Upper lobe of right lung (tissue), 1 donor: ENCODE measurements at regions not wholly inside any gene's neighbourhood (a gene's known extent, or its start where the extent isn't known, plus 50 kb on each side); places are given as distances from the start of the nearest gene placed in this dataset.

Source experiments
- ATAC-seq: fragments of 200-7000 bp; cut with Tn5 transposase; one replicate; pipeline ENCODE4 v1.9.1; 2020; ENCODE audit warnings: mild to moderate bottlenecking, moderate library complexity
- DNase-seq: peaks from one replicate; pipeline ENCODE4 v3.0.0-alpha.2; 2020
- H3K27ac ChIP-seq: fragments of 200-600 bp; one replicate; pipeline ENCODE4 v1.8.0; 2022
- H3K27me3 ChIP-seq: fragments of 200-600 bp; one replicate; pipeline ENCODE4 v1.8.0; 2022; ENCODE audit warnings: mild to moderate bottlenecking
- H3K36me3 ChIP-seq: fragments of 200-600 bp; one replicate; pipeline ENCODE4 v1.8.0; 2022
- H3K4me1 ChIP-seq: fragments of 200-600 bp; one replicate; pipeline ENCODE4 v1.8.0; 2022
- H3K4me3 ChIP-seq: fragments of 200-600 bp; one replicate; pipeline ENCODE4 v1.8.0; 2022; ENCODE audit warnings: mild to moderate bottlenecking
- H3K9me3 ChIP-seq: fragments of 200-600 bp; one replicate; pipeline ENCODE4 v1.8.0; 2022
- intact Hi-C: fragments of 100-400 bp; cut with DNase I; formaldehyde crosslinking; loops from one replicate; pipeline ENCODE4 v1.11.0; 2022
- TF ChIP-seq, protein P1 (sequence below): fragments of 200-600 bp; IDR thresholded peaks from one replicate; pipeline ENCODE4 v1.8.0; 2022; ENCODE audit warnings: antibody characterized with exemption
- donor health status: DM: no; HTN: yes; CAD: no; lungs with severe emphysema.

DNA sequence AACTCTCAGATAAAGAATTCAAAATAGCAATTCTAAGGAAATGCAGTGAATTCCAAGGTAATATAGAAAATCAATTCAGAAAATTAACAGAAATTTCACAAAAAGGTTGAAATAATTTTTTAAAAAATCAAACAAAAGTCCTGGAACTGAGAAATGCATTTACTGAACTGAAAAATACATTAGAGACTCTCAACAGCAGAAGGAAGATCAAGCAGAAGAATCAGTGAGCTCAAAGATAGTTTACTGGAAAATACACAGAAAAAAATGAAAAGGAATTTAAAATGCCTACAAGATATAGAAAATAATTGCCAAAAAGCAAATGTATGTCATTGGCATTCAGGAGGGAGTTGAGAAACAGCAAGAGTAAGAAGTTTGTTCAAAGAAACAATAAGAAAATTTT lies 107.3 kb downstream of the BUD13 start:
- Histone ChIP-seq H3K27ac (no peak overlapping the region), H3K9me3 (peaks cover 9% of the 10 kb centered on the region), H3K4me3 (no peak overlapping the region), H3K4me1 (no peaks in the 10 kb centered on the region), H3K27me3 (no peaks in the 10 kb centered on the region), H3K36me3 (no peaks in the 10 kb centered on the region)
- no peak for ATAC-seq
- no peak for DNase-seq
- TF ChIP-seq, protein P1, sequence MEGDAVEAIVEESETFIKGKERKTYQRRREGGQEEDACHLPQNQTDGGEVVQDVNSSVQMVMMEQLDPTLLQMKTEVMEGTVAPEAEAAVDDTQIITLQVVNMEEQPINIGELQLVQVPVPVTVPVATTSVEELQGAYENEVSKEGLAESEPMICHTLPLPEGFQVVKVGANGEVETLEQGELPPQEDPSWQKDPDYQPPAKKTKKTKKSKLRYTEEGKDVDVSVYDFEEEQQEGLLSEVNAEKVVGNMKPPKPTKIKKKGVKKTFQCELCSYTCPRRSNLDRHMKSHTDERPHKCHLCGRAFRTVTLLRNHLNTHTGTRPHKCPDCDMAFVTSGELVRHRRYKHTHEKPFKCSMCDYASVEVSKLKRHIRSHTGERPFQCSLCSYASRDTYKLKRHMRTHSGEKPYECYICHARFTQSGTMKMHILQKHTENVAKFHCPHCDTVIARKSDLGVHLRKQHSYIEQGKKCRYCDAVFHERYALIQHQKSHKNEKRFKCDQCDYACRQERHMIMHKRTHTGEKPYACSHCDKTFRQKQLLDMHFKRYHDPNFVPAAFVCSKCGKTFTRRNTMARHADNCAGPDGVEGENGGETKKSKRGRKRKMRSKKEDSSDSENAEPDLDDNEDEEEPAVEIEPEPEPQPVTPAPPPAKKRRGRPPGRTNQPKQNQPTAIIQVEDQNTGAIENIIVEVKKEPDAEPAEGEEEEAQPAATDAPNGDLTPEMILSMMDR, result no peak
- intact Hi-C loops, result no loop called here

DNA sequence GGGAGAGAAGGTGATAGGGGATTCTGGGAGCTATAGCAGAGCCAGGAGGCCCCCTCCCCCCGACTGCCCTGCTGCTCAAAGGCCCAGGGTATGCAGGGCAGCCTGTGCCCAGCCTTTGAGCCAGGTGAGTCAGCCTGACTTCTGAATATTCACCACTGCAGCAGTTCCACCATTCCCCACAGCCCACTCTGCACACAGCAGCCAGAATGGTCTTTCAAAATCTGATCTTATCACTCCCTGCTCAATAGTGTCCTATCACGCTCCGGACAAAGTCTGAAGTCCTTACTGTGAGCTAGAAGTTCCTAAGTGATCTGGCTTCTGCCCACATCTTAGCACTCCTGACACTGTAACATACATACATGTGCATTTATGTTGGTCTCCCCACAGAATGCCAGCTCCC lies 111.7 kb downstream of the BUD13 start:
- TF ChIP-seq, protein P1, result no peak
- no peaks in the 10 kb centered on the region for H3K36me3 ChIP-seq
- intact Hi-C loops, result no loop called here
- no peak for DNase-seq
- ATAC-seq, result no peak
- H3K27ac ChIP-seq, result no peak overlapping the region
- H3K9me3 ChIP-seq, result peaks cover 9% of the 10 kb centered on the region
- H3K4me1 ChIP-seq, result no peaks in the 10 kb centered on the region
- no peaks in the 10 kb centered on the region for H3K27me3 ChIP-seq
- H3K4me3 ChIP-seq, result no peak overlapping the region

DNA sequence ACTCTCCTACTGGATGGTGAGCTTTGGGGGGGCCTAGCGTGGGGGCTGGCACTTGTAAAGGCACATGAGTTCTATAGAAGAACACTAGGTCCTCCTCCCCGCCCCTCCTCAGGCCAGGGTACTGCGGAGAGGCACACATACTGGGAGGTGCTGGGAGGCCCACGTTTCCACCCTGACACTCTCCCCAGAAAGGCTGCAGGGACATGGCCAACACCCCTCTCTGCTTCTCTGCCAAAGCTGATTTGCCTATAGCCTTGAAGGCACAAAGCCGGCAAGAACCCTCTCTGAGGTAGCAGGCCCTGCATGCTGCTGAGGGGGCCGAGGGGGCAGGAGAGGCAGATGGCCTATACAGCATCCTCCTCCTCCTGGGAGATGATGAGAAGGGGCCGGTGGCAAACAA lies 112.8 kb downstream of the BUD13 start:
- Histone ChIP-seq H3K36me3 (no peaks in the 10 kb centered on the region), H3K4me1 (no peaks in the 10 kb centered on the region), H3K9me3 (peaks cover under 1% of the 10 kb centered on the region), H3K27ac (no peak overlapping the region), H3K4me3 (no peak overlapping the region), H3K27me3 (no peaks in the 10 kb centered on the region)
- intact Hi-C loops, result no loop called here
- TF ChIP-seq, protein P1, result no peak
- ATAC-seq, result no peak
- no peak for DNase-seq

DNA sequence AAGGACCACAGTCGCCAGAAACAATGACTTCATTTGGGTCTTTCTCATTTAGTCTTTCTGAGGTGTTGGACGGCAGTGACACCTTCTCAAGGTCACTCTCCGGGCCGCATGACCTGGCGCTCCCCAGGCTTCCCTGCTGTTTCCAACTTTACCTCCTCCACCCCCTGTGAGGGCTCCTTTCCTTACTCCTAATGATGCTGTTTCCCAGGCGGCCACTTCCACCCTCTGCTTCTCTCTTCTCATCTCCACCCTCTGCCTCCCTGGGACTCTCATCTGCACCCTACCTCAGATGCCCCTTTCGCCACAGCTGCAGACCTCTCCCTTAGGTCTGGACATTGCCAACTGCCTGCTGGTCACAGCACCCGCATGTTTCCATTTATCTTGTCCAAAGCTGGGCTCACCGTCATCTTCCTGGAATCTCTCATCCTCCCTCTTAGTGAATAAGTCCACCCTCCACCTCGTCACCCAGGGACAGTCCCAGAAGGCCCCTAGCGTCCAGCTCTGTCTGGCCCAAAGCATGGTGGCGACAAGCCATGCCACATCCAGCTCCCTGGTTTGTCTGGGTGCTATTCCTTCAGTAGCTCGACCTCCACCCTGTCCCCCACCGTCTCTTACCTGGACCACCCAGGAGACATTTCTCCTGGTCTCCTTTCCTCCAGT lies 113.8 kb downstream of the BUD13 start:
- H3K4me3 ChIP-seq, result no peak overlapping the region
- H3K27me3 ChIP-seq, result no peaks in the 10 kb centered on the region
- no peak for DNase-seq
- H3K9me3 ChIP-seq, result no peaks in the 10 kb centered on the region
- TF ChIP-seq, protein P1, result no peak
- no peaks in the 10 kb centered on the region for H3K4me1 ChIP-seq
- intact Hi-C loops, result no loop called here
- H3K27ac ChIP-seq, result no peak overlapping the region
- H3K36me3 ChIP-seq, result no peaks in the 10 kb centered on the region
- ATAC-seq, result no peak

DNA sequence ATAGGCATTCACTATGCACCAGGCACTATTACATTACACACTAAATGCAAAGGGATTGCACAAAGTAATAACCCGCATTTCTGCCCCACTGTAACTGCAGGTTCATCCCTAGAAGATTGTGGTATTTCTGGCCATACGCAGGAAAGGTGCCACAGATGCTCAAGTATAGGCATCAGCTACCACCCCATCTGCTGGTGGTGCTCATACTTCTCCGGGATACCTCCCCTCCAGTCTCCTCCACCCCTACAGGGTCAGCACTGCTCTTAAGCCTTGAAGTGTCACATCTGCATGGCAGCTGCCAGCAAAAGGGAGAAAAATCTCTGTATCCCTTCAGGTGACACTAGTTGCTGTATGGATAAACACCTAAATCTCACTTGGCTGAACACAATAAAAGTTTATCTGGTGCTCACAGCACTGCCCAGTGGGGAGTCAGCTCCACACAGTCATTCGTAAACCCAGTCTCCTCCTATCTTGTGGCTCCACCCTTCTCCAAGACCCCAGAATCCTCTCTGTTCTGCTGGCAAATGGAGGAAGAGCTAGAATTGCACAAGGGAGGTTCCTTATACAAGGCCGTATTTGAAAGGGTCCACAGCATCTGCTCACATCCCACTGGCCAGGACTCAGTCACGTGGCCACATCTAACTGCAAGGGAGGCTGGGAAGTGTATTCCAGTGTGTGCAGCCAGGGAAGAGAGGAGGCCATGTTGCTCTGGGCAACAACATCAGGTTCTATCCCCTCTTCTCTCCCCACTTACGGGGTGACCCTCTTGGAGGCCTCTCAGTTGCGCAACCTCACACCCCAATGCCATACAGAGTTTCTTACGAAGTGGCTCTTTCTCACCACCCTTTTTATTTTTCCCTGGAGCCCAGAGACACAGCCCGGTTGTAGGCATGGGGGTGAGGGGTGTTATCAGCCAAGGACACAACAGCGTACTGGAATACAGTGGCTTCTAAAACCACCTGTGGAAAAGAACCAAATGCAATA lies 114.7 kb downstream of the BUD13 start:
- Histone ChIP-seq H3K9me3 (no peaks in the 10 kb centered on the region), H3K4me3 (no peak overlapping the region), H3K27ac (no peak overlapping the region), H3K36me3 (no peaks in the 10 kb centered on the region), H3K27me3 (no peaks in the 10 kb centered on the region), H3K4me1 (no peaks in the 10 kb centered on the region)
- ATAC-seq (no peak), DNase-seq (no peak)
- TF ChIP-seq, protein P1, result no peak
- intact Hi-C loops, result no loop called here
